A549 (cell line): ENCODE measurements at regions not wholly inside any gene's neighbourhood (a gene's known extent, or its start where the extent isn't known, plus 50 kb on each side); places are given as distances from the start of the nearest gene placed in this dataset.
A peak's percentile ranks its signal among the peaks of the same experiment; 100 is the strongest.

Experiments used
- ATAC-seq, 2 experiments: fragments of 200-7000 bp in 1 of 2; fragments of >200 bp in 1 of 2; cut with Nextera tagmentation in 1 of 2; cut with Tn5 transposase in 1 of 2; 3 replicates each; pipeline versions ENCODE4 v1.8.0 to v1.9.1; 2018 to 2020; ENCODE audit warnings: mild to moderate bottlenecking in 1 of 2, moderate library complexity in 1 of 2
- CTCF ChIA-PET: fragments of 300-600 bp; sonication (Branson Sonifier 250); formaldehyde crosslinking; extraction: SDS; loops from one replicate; lab custom pipeline; 2021; ENCODE audit warnings: antibody characterized with exemption, inconsistent platforms; lab: Yijun Ruan, JAX
- POLR2A ChIA-PET: fragments of 350-600 bp; formaldehyde crosslinking; extraction: SDS; loops from one replicate; lab custom pipeline; 2021; ENCODE audit warnings: antibody characterized with exemption, inconsistent platforms; lab: Yijun Ruan, JAX
- DNase-seq, 2 experiments: peaks; one replicate each; pipeline versions ENCODE4 v3.0.0 to v3.0.0-alpha.2; 2011 to 2016; ENCODE audit warnings: low read depth in 1 of 2, low spot score in 1 of 2
- FAIRE-seq: peaks from 2 replicates; lab custom pipeline; 2011; peaks lifted over from hg19 to GRCh38; lab: Jason Lieb, UNC
- H3K27ac ChIP-seq, 2 experiments: fragments of >200 bp; sonication (Bioruptor Twin); formaldehyde crosslinking; 3 replicates each; pipeline ENCODE4 v1.5.1; 2016 to 2017
- H3K4me1 ChIP-seq: fragments of >200 bp; sonication (Bioruptor Twin); formaldehyde crosslinking; 3 replicates; pipeline ENCODE4 v1.6.1; 2016
- H3K4me2 ChIP-seq: fragments of >200 bp; sonication (Bioruptor Twin); formaldehyde crosslinking; 3 replicates; pipeline ENCODE4 v1.6.1; 2016
- H3K4me3 ChIP-seq: fragments of >200 bp; sonication (Bioruptor Twin); formaldehyde crosslinking; 3 replicates; pipeline ENCODE4 v1.5.1; 2016
- H3K9me3 ChIP-seq: fragments of >200 bp; sonication (Bioruptor Twin); formaldehyde crosslinking; 3 replicates; pipeline ENCODE4 v1.6.1; 2016
- BHLHE40 ChIP-seq: IDR thresholded peaks from 2 replicates; pipeline ENCODE4 v1.6.1; 2012; ENCODE audit warnings: low read depth, low read length, inconsistent platforms
- CHD2 ChIP-seq: fragments of 150-350 bp; IDR thresholded peaks from 2 replicates; pipeline ENCODE4 v1.6.1; 2014; ENCODE audit warnings: low read length; ENCODE audit not compliant: partially characterized antibody
- CHD4 ChIP-seq: fragments of 200-600 bp; sonication (generic); IDR thresholded peaks from 2 replicates; pipeline ENCODE4 v1.6.1; 2016; ENCODE audit warnings: antibody characterized with exemption, mild to moderate bottlenecking, borderline replicate concordance
- CTCF ChIP-seq: fragments of >200 bp; sonication (Bioruptor Twin); formaldehyde crosslinking; IDR thresholded peaks from 3 replicates; pipeline ENCODE4 v1.5.1; 2016
- EP300 ChIP-seq, 2 experiments: fragments of >200 bp; sonication (Bioruptor Twin); formaldehyde crosslinking; IDR thresholded peaks; 2 replicates in 1 of 2; 3 replicates in 1 of 2; pipeline ENCODE4 v1.6.1; 2016 to 2017
- FOXS1 ChIP-seq: fragments of 250-450 bp; sonication (Bioruptor Pico); IDR thresholded peaks from 2 replicates; pipeline ENCODE4 v1.5.0; 2020; ENCODE audit warnings: mild to moderate bottlenecking, moderate library complexity
- HDAC2 ChIP-seq: fragments of 200-600 bp; sonication (generic); IDR thresholded peaks from 2 replicates; pipeline ENCODE4 v1.6.1; 2016
- JUN ChIP-seq, 2 experiments: fragments of >200 bp; sonication (Bioruptor Twin); formaldehyde crosslinking; IDR thresholded peaks; 2 replicates in 1 of 2; 3 replicates in 1 of 2; pipeline ENCODE4 v1.6.1; 2016 to 2017
- MAX ChIP-seq: IDR thresholded peaks from 2 replicates; pipeline ENCODE4 v1.6.1; 2012
- MYC ChIP-seq: IDR thresholded peaks from 2 replicates; pipeline ENCODE4 v1.6.1; 2012; ENCODE audit warnings: mild to moderate bottlenecking, inconsistent platforms, low read length, improper control_type of control experiment, borderline replicate concordance
- NPAS2 ChIP-seq: fragments of 250-450 bp; sonication (Bioruptor Pico); IDR thresholded peaks from 2 replicates; pipeline ENCODE4 v1.8.0; 2022; ENCODE audit warnings: mild to moderate bottlenecking, moderate library complexity, borderline replicate concordance
- NR3C1 ChIP-seq: fragments of >200 bp; sonication (Bioruptor Twin); formaldehyde crosslinking; IDR thresholded peaks from 3 replicates; pipeline ENCODE4 v1.6.1; 2017
- POLR2A ChIP-seq: IDR thresholded peaks from 2 replicates; pipeline ENCODE4 v1.6.1; 2012; ENCODE audit warnings: mild to moderate bottlenecking, low read length
- SREBF2 ChIP-seq: fragments of 450-650 bp; IDR thresholded peaks from 2 replicates; pipeline ENCODE4 v1.6.1; 2014; ENCODE audit warnings: mild to moderate bottlenecking, moderate library complexity
- TP53 ChIP-seq: fragments of 250-450 bp; sonication (Bioruptor Pico); IDR thresholded peaks from 2 replicates; pipeline ENCODE4 v1.5.0; 2021; ENCODE audit warnings: mild to moderate bottlenecking, moderate library complexity
- USF2 ChIP-seq: fragments of 450-650 bp; IDR thresholded peaks from 2 replicates; pipeline ENCODE4 v1.6.1; 2014; ENCODE audit warnings: antibody characterized with exemption
- WGBS: methylation state at CpG from one replicate; pipeline ENCODE4 v1.1.6; 2017; ENCODE audit errors: missing lambda C conversion rate; 5-methylcytosine and 5-hydroxymethylcytosine counted together
- TF ChIP-seq, protein P1 (sequence below): IDR thresholded peaks from 2 replicates; pipeline ENCODE4 v1.6.1; 2012; ENCODE audit warnings: low read depth, borderline replicate concordance
- TF ChIP-seq, protein P2 (sequence below): fragments of >200 bp; sonication (Bioruptor Twin); formaldehyde crosslinking; IDR thresholded peaks from 2 replicates; pipeline ENCODE4 v1.6.1; 2016
- TF ChIP-seq, protein P3 (sequence below): fragments of 250-450 bp; sonication (Bioruptor Pico); IDR thresholded peaks from 2 replicates; pipeline ENCODE4 v1.5.0; 2020; ENCODE audit warnings: low read depth, mild to moderate bottlenecking, moderate library complexity

GRCh38 chr7:106384373-106384772 is 99.6 kb upstream of the NAMPT start:
- ATAC-seq (no peak), DNase-seq (no peak), FAIRE-seq (no peak)
- H3K4me1 ChIP-seq: no peaks in the 10 kb centered on the region
- POLR2A ChIA-PET: no interaction called here
- H3K27ac ChIP-seq: no peak overlapping the region
- H3K4me2 ChIP-seq: no peak overlapping the region
- CTCF ChIA-PET: interaction anchor here (1.4 to 1.7 kb wide), 3 partner anchors 16 to 208 kb away, joined by 3 to 5 read pairs (median 3); no protein-coding TSS in a partner anchor
- no peak overlapping the region for H3K4me3 ChIP-seq
- H3K9me3 ChIP-seq: no peaks in the 10 kb centered on the region
- TF ChIP-seq FOXS1 (CRISPR knock-in tag) (no peak), EP300 (IDR thresholded peaks at IDR 0.05) (no peak), TP53 (CRISPR knock-in tag) (no peak), CTCF (no peak), POLR2A (no peak), NR3C1 (no peak), MYC (no peak)
- TF ChIP-seq, protein P1, sequence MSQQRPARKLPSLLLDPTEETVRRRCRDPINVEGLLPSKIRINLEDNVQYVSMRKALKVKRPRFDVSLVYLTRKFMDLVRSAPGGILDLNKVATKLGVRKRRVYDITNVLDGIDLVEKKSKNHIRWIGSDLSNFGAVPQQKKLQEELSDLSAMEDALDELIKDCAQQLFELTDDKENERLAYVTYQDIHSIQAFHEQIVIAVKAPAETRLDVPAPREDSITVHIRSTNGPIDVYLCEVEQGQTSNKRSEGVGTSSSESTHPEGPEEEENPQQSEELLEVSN: no peak
- TF ChIP-seq, protein P2, sequence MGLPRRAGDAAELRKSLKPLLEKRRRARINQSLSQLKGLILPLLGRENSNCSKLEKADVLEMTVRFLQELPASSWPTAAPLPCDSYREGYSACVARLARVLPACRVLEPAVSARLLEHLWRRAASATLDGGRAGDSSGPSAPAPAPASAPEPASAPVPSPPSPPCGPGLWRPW: no peak
- TF ChIP-seq, all 56 proteins: peak for 0

DNA sequence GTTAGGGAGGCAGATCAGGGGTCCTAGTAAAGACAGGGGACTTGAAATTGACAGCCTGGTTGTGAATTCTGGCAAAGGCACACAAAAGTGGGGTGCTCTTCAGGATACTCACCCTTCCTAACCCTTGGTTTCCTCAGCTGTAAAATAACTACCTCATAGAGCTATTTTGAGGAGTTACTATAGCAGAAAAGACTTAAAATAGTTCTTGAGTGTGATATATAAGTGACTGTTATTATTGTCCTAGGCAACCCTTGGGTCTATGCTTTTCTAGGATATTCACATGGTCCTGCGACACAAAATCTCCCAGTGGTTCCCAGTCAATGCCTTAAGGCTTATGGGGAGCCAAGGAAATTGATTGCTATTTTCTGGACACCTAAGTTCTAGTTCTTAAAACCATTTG is 98.1 kb upstream of the NAMPT start:
- TF ChIP-seq, protein P3, sequence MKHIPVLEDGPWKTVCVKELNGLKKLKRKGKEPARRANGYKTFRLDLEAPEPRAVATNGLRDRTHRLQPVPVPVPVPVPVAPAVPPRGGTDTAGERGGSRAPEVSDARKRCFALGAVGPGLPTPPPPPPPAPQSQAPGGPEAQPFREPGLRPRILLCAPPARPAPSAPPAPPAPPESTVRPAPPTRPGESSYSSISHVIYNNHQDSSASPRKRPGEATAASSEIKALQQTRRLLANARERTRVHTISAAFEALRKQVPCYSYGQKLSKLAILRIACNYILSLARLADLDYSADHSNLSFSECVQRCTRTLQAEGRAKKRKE (CRISPR knock-in tag): no peak
- TF ChIP-seq CTCF (no peak), HDAC2 (no peak), SREBF2 (no peak), MAX (no peak), NPAS2 (CRISPR knock-in tag) (no peak), CHD2 (no peak), JUN (IDR thresholded peaks at IDR 0.05) (no peak), CHD4 (no peak), FOXS1 (CRISPR knock-in tag) (no peak), BHLHE40 (no peak), USF2 (no peak)
- TF ChIP-seq, protein P2: no peak
- TF ChIP-seq, all 56 proteins: peak for 0

More for the DNA sequence above, 98.1 kb upstream of the NAMPT start:
- ATAC-seq (no peak), FAIRE-seq (no peak), DNase-seq (no peak)
- peak overlapping the region in 1 of 2 experiments; percentile 50; a peak in 2 of 6 replicates for H3K27ac ChIP-seq
- H3K4me1 ChIP-seq: peaks cover 14% of the 10 kb centered on the region
- ChIA-PET POLR2A (no interaction called here), CTCF (interaction anchor here (1.4 to 1.6 kb wide), 2 partner anchors 14 to 206 kb away, joined by 3 to 4 read pairs; no protein-coding TSS in a partner anchor)
- no peak overlapping the region for H3K4me3 ChIP-seq
- WGBS: 77% methylated on average over 1 of the region's 1 CpG
- H3K9me3 ChIP-seq: peaks cover 4% of the 10 kb centered on the region; the same call in 1 of the 3 replicates
- no peak overlapping the region for H3K4me2 ChIP-seq
